ENCODE measurements at regions not wholly inside any gene's neighbourhood (a gene's known extent, or its start where the extent isn't known, plus 50 kb on each side); places are given as distances from the start of the nearest gene placed in this dataset.

GRCh38 chr9:94159069-94159939 lies 75.0 kb downstream of the PTPDC1 start:
- no peak for DNase-seq (ENCODE audit: low read depth, low spot score)

- DNase-seq (ENCODE audit: low read depth, low spot score), result no peak
Measured at GRCh38 chr9:94160594-94161501, 76.6 kb downstream of the PTPDC1 start.

DNA sequence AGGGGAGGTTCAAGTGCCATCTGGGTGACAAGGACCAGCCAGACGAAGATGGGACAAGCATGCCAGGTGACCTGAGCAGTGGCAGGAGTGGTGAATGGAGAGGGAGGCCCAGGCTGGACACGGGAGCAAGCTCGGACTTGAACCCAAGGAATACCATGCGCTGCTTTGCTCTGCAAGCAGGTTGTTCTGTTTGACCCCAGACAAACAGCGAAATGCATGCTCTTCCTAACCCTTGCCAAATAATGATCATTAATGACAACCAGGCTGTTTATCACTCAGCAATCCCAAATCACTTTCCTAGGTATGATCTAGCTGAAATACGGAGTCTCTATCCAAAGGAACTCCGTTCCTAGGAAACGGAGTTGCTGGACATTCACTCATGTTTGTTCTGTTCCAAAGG lies 77.4 kb downstream of the PTPDC1 start:
- DNase-seq (ENCODE audit: low read depth, low spot score), result no peak

DNA sequence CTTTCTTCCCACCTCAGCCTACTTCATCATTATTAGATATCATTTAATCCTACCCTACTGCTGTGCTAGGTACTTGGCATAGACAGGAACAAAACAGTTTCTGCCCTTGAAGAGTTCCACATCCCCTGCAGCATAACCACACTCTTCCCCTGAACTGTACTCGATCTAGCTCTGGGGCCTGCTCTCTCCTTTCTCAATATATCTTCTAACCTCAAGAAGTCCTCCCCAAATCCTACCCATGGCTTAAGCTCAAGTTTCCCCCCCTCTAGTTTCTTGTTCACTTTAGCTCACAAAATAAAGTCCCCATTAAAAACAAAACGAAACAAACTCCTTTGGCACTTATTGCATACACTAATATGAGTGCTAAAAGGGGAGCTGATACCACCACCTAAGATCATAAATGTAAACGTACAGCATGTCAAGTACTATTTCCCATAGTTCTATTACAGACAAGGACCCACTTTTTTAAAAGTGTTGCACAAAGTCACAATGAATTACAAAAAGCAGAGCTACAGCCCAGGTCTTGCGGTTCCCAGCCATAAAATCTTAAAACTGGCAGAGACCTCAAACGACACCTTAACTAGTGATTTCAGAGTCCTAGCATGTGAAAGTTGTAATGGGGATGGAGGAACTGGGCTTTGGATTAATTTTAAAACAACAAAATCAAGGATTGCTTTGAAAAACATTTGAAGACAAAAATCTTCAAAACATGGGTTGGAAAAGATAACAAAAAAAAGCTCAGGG lies 80.7 kb downstream of the PTPDC1 start:
- DNase-seq (ENCODE audit: low read depth, low spot score), result no peak

DNA sequence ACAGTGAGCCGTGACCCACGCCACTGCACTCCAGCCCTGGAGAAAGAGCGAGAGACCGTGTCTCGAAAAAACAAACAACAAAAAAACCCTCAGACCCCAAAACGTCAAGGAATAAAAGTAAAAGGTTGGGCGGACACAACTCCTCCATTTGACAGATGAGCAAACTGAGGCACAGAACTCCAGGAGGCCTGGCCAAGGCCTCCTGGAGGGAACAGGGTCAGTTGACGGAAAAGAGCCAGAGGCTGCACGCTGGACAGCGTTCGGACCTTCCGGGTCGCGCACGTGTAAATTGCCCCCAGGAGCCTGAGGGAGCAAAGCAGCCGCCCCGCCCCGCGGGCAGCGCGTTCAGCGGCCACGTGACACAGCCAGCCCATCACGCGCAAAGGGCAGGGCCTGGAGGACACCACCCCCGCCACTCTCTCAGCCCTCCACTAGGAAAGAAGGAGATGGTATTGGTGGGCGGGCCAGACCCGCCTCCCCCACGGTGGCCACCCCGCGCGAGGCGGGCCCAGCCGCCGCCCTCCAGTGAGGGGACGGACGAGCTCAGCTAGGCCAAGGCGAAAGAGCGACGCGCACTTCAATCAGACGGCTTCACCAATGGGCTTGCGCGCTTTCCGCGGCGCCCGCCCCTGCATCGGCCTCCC lies 81.5 kb downstream of the PTPDC1 start:
- peak; percentile 97 for DNase-seq (ENCODE audit: low read depth, low spot score)

- DNase-seq (ENCODE audit: low read depth, low spot score), result peak; percentile 98
Measured at GRCh38 chr9:94166236-94166975, 82.1 kb downstream of the PTPDC1 start.

DNA sequence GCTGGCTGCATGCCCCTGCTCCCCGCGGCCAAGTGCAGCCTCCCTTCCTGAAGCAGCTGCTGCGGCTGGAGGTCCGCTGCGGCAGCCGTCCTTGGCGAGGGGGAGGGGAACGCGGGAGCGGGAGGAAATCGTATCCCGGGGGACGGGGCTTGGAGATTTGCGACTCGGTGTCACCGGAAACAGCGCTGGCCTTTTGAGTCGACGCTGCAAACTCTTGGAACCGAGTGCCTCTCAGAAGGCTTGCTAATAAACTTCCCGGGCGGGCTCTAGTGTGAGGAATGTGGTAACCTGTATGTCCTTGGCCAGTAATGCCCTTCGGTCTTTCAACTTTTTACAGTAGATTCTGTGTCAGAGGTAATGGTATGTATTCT lies 82.7 kb downstream of the PTPDC1 start:
- DNase-seq (ENCODE audit: low read depth, low spot score), result no peak

- DNase-seq (ENCODE audit: low read depth, low spot score), result no peak
Measured at GRCh38 chr9:94167376-94167890, 83.2 kb downstream of the PTPDC1 start.

- no peak for DNase-seq (ENCODE audit: low read depth, low spot score)
Measured at GRCh38 chr9:94168203-94169000, 84.1 kb downstream of the PTPDC1 start.

DNA sequence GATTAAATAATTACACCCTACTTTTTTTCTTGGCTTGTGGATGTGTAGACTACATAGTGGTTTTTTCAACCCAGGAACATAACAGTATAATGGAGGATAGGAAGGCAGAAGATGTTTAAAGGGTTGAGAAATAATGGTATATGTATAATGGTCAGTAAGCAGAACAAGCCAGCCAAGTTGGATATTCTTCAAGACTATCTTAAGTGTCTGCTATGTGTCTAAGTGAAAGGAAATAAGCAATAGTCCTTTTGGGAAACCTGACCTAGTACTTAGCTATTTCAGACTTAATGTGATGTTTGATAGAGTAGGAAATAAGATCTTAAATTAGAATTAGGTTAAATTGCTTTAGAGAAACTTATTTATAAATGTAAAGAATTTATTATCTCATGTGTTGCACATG lies 85.7 kb downstream of the PTPDC1 start:
- DNase-seq (ENCODE audit: low read depth, low spot score), result no peak

DNA sequence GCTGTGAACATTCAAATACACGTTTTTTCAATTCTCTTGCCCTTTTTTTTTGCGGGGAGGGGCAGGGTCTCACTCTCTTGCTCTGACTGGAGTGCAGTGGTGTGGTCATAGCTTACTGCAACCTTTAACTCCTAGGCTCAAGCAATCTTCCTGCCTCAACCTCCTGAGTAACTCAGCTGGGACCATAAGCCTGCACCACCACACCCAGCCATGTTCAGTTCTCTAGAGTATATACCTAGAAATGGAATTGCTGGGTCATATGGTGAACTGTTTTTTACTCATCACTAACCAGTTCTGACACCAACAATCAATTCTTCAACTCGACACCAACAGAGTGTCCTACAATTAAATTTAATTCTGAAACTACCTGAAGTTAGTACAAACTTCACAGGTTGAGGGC lies 85.5 kb upstream of the ZNF169 start:
- DNase-seq (ENCODE audit: low read depth, low spot score), result no peak

DNA sequence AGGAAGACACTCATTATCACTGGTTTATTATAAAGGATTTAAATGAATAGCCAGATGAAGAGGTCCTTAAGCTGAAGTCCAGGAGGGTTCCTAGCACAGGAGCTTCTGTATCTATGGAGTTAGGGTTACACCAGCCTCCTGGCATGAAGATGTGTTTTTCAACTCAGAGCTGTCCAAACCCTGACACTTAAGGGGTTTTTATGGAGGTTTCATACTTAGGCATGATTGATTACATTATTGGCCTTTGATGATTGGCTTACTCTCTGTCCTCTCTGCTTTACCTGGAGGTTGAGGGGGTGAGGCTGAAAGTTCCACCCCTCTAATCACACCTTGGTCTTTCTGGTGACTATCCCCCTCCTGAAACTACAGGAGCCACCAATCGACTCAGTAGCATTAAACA lies 84.9 kb upstream of the ZNF169 start:
- DNase-seq (ENCODE audit: low read depth, low spot score), result no peak

GRCh38 chr9:94175669-94176068 lies 83.4 kb upstream of the ZNF169 start:
- no peak for DNase-seq (ENCODE audit: low read depth, low spot score)

DNA sequence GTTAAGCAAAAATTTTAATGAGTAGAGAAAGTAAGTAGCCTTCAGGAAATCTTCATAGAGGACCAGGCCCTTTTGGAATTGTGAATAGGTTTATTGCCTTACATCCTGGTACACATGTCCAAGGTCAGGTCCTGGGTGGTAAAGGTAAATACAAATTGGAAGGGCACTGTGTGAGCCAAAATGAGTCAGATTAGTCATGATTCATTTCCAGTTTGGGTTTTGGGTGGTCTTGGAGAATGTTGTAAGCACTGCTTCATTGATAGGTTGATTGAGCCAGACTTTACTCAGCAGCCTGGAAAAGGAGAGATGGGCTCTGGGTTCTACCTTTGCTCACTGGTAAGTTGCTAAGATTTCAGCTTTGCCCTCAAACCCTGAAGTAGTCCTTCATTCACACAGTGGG lies 82.5 kb upstream of the ZNF169 start:
- no peak for DNase-seq (ENCODE audit: low read depth, low spot score)

- DNase-seq (ENCODE audit: low read depth, low spot score), result no peak
Measured at GRCh38 chr9:94178927-94179326, 80.2 kb upstream of the ZNF169 start.

DNA sequence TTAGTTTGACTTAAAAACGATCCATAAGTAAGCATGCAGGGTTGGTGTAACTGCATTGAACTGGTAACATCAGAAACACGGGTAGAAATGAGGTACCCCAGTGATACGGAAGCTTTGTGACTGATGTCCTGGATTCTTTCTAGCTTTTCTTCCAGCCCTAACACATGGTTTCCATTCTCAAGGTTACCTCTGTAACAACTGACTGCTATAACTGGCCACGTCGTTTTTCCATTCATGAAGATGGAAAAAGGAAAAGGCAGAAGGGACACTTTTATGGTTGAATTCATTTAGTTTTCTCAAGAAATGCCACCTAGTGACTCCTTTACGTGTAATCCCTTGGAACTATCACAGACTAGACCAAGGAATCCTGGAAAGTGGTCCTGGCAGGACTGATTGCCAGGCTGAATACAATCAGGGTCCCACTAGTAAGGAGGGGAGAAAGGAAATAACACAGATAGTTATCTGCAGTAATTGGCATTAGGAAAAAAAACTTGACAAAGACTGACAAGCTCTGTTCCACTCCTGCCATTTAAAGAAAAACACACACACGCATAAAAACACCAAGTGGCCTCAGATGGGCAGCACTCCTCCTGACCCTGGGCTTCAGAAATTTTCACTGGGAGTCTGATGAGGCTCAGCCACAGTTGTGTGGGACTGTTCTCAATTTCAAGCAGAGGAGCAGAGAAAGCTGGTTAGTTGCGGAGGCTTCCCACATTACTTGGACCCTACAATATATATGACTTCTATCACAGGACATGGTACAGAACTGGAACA lies 77.5 kb upstream of the ZNF169 start:
- DNase-seq (ENCODE audit: low read depth, low spot score), result no peak

GRCh38 chr9:94182532-94182931 lies 76.6 kb upstream of the ZNF169 start:
- DNase-seq (ENCODE audit: low read depth, low spot score), result no peak

- no peak for DNase-seq (ENCODE audit: low read depth, low spot score)
Measured at GRCh38 chr9:94183240-94183999, 75.7 kb upstream of the ZNF169 start.

Data from smooth muscle cell of the brain vasculature (primary cell).